ENCODE measurements at regions not wholly inside any gene's neighbourhood (a gene's known extent, or its start where the extent isn't known, plus 50 kb on each side); places are given as distances from the start of the nearest gene placed in this dataset.

DNA sequence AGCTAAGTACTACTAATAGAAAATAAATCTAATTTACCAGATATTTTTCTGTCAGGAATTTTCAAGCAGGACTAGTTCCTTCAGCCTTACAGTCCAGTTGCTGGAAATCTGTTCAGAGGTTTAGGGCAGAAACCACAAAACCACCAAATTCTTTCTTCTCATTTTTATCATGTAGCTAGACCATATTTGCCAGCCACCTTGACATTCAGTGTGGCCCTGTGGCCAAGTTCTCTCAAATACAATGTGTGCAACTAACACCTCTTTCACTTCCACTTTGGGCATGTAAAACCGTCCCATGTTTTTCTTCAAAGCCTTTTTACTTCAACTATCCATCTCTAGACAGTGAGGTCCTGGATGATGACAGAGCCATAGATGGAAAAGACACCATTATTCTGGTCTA, 1133.2 kb upstream of the CDH18 start:
- TF ChIP-seq POLR2AphosphoS5 (IDR thresholded peaks at IDR 0.05), result no peak
- TF ChIP-seq, protein P1, sequence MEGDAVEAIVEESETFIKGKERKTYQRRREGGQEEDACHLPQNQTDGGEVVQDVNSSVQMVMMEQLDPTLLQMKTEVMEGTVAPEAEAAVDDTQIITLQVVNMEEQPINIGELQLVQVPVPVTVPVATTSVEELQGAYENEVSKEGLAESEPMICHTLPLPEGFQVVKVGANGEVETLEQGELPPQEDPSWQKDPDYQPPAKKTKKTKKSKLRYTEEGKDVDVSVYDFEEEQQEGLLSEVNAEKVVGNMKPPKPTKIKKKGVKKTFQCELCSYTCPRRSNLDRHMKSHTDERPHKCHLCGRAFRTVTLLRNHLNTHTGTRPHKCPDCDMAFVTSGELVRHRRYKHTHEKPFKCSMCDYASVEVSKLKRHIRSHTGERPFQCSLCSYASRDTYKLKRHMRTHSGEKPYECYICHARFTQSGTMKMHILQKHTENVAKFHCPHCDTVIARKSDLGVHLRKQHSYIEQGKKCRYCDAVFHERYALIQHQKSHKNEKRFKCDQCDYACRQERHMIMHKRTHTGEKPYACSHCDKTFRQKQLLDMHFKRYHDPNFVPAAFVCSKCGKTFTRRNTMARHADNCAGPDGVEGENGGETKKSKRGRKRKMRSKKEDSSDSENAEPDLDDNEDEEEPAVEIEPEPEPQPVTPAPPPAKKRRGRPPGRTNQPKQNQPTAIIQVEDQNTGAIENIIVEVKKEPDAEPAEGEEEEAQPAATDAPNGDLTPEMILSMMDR (IDR thresholded peaks at IDR 0.05), result no peak
- TF ChIP-seq POLR2A (IDR thresholded peaks at IDR 0.05), result no peak
